Left renal pelvis (tissue), 4 donors: ENCODE measurements at regions not wholly inside any gene's neighbourhood (a gene's known extent, or its start where the extent isn't known, plus 50 kb on each side); places are given as distances from the start of the nearest gene placed in this dataset.

Source experiments
- DNase-seq, 4 donors: peaks; one replicate each; pipeline ENCODE4 v3.0.0-alpha.2; 2013; ENCODE audit warnings: low read depth in 4 of 4, low spot score in 3 of 4

DNA sequence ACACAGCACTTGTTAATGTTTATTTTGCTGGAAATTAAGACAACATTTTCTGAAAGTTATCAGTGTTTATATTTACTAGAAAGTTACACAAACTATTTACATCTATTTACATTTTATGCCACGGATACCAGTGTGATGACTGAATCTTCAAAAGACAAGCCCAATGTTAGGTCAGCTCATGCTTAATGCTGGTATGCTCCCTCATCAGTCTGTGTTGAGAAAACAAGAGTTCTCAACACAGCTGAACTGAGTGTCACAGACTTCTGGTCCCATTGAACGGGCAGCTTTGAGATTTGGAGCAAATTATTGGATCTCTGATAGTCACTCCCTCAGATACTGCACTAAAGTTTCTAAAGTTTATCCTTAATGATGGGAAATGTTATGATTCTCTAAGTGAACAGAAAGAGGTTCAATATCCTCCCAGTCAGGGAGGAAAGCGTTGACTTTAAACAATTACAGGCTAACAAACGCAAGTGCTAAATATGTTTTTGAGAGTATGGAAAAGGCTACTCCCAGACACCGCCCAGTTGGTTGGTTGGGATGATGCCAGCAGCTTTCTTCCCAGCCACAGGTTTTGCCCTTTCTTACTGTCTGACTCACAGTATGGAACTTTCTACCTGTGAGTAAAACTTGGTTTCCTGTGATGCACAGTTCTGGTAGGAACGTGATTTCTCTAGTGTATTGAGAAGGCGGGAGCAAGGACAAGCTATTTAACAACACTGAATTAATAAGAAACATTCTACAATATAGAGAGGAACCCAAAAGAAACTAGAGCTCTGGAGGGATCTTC, 1293.6 kb upstream of the TENM3 start:
- DNase-seq: no peak

DNA sequence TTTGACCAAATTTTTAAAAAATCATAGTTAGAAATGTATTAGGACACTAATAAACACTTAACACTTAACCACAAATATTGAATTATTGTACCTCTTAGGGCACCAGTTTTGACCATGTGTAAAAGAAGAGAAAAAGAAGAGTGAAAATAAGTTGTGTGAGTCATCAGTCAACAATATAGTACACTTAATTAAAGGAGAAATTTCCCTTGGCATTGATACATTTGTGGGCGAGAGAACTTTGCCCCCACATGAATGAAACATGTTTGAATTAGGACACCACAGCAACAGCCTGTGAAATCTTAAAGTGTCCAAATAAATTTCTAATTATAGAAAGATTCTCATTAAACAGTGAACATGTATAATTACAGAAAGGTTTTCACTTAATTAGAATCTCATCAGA, 1292.8 kb upstream of the TENM3 start:
- no peak for DNase-seq

DNA sequence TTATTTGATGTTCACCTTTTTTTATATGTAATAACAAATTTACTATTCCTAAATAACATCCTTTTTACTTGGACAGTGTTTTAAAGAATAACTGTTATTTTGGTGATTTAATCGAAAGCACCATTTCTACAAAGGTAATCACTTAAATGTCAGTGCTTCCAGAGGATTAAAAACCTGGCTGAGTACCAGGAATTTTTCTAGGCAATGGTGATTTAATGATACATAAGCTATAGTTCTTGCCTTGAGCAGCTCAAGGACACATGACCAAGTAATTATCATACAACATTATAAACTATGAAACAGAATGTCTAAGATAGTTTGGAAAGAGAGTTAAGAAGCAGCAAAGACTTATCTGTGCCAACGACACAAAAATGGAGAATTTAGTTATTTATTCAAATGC, 1291.9 kb upstream of the TENM3 start:
- no peak for DNase-seq

DNA sequence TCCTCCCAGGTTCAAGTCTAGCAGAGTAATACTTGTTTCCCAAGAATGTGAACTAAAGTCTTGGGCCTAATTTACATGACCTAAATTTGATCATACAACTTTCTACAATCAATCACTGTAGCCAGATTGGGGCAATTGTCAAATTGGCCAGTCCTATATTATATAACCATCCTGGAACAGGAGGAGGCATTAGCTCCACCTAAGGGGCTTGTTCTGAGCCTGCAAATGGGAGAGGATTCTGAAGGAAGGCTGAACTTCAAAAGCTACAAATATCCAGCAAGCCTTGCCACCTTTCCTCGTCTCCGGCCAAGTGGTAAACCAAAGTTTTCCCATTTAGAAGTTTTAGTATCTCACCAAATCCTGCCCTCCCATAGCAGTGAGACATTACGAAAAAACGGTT, 1289.6 kb upstream of the TENM3 start:
- no peak for DNase-seq

DNA sequence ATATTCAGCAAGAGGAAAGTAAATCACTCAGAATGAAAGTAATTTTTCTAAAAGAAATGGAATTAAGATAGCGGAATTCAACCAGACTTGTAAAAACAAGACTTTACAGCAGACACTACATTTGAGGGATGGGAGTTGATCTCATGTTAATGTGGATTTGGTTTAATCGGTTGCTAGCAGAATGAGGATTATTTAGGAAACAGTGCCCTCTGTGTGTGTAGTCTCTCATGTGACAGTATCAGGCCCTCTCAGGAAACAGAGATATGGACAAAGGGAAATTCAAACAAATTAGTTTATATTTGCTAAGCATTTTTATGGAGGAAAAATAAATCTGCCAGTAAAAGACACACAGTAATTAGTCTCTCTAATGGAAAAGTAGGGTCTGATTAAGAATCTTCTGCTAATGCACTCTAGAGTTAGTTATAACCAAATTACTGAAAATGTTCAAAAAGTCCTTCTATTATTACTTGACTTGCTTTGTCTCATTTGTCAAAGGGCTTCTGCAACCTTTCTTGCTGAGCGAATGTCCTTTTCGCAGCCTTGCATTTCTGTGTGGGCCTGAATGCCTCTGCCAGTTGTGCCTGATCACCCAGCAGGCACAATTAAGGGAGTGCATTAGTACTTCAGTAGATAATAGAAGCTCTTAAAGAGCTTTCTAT, 1282.3 kb upstream of the TENM3 start:
- DNase-seq: no peak

DNA sequence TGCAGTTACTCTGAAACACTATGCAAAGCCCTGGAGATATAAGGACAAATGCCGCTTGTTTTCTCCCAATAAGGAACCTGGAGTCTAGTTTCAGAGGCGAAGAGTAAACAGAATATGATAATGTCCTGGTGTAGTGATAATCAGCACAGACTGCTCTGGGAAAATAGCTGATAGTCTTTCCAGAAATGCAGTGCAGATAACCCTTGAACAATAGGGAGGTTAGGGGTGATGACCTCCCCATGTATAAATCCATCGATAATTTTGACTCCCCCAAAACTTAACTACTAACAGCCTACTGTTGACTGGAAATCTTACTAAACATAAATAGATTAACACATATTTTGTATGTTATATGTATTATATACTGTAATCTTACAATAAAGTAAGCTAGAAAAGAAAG, 1280.9 kb upstream of the TENM3 start:
- no peak for DNase-seq

DNA sequence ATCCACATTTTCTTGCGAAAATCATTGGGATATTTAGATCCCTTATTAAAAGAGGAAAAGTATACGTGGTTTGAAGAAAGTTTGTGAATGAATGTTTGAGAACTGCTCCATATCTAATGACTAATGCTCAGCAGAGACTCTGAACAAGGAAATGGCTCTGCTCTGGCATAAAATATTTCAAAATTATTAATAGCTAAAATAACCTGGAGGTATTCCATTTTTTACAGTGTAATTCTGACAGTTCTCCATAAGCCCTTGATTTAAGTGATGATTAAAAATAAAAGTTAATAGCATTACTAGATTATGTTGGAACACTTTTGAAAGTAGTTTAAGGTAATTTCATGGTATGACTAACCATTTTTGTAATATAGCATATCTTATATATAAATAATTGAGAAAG, 1276.9 kb upstream of the TENM3 start:
- no peak for DNase-seq

DNA sequence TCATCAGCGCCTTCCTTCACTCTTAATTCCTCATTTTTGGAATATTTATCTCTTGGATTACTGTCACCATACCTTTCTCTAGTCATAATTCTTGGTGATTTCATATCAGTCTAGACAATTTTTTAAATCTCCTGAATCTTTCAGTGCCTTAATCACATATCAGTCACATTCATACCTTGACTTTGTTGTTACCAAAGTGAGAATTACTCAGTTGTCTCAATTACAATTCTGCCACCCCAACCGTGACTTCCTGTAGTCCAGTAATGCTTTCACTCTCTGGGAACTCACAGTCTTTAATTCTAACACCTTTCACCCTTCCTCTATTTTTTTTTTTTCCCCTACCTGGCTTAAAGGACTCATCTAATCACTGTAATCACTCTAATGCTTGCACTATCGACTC, 1275.3 kb upstream of the TENM3 start:
- DNase-seq: no peak

DNA sequence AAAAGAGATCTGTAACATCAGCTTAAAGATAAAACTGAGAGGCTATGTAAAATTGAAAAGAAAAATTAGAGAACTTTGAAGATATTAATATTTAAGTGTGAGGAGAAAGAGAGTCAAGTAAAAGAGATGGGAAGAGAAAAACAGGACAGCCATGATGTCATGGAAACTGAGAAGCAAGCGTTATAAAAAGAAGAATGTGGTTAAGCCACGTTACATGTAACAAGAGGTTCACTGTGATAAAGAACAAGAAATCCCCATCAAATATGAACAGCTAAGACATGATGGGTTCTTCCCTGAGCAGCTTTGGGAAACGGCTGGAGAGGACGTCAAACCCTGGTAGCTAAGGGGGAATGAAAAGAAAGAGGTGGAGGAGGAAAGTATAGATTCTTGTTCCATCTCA, 1269.3 kb upstream of the TENM3 start:
- no peak for DNase-seq

DNA sequence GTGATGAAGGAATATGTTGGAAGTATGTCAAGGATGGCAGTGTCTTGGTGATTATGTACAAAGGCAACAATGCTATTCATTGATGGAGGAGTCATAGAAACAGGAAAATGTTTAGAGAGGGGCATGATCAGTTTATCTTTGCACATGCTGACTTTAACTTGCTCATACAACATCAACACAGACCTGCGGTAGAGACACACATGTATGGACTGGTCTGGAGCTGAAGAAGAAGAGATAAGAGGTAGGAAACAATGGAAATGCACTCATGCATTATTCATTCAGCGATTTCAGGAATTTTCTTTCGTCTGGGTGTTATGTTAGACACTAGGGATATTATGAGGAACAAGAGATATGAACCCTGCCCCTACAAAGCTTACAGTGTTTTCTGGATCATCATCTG, 1252.3 kb upstream of the TENM3 start:
- no peak for DNase-seq

DNA sequence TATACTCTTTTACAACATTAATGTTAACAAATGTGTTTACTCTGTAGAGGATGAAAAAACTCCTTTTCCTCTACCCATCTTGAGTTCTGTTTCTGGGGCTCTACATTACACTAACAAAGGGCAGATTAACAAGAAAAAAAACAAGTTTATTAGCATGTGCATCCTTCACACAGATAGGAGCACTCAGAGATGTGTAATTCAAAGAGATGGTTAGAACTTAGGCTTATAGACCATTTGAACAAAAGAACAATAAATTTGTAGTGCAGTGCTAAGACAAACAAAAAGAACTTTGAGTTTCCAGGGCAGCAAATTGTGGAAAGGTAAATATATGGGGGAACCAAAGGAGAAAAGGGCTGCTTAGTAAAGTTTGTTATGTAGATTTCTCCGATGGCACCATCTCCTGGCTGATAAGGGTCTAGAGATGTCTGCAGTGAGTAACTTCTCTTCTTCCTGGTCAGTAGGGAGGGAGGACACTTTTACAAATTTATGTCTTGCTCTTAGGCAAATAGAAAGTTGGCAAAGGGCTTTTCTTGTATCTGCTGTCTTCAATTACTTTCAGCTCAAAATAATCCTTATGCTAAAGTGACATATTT, 1249.9 kb upstream of the TENM3 start:
- DNase-seq: no peak

DNA sequence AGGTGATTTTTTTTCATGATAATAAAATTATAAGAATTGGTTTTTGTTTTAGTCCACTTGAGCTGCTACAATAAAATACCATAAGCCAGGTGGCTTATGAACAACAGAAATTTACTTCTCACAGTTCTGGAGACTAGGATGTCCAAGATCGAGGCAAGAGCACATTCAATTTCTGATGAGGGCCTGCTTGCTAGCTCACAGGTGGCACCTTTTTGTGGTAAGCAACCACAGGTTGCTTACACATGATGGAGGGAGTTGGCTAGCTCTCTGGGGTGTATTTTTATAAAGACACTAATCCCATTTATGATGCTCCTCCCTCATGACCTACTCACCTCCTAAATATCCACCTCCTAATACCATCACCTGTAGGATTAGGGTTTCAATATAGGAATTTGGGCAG, 1248.5 kb upstream of the TENM3 start:
- no peak for DNase-seq

DNA sequence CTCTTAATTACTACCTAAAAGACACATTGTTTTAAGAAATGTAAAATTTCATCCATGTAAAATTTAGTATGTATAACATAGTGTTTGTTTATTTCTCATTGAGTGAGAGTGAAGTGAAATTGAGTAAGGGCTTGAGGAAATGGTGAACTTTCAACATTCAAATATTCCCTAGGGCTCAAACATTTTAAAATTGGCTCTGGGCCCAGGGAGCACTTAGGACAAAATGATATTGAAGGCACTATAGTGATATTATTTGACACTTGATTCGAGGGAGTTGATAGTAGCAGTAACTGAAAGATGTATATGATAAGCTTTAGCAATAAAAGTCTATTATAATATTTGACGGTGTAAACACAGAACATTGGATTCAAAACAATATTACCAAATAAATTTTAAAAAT, 1244.0 kb upstream of the TENM3 start:
- DNase-seq: no peak

DNA sequence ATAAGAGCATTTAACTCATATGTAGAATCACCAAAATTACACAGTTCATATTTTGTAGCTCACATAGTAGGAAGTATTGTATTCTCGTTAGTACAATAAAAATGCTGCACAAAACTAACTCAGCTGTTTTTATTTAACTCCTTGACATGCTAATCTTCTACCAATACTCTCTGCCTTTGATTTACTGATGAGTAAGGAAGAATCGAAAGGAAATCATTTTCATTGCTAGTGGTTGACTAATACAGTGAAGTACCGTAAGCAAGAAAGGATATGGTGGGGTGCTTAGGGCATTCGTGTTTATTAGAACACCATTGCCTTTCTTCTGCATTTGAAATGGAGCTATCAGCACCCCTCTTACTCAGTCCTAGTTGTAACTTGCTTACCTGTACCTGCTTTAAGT, 1239.1 kb upstream of the TENM3 start:
- DNase-seq: no peak

DNA sequence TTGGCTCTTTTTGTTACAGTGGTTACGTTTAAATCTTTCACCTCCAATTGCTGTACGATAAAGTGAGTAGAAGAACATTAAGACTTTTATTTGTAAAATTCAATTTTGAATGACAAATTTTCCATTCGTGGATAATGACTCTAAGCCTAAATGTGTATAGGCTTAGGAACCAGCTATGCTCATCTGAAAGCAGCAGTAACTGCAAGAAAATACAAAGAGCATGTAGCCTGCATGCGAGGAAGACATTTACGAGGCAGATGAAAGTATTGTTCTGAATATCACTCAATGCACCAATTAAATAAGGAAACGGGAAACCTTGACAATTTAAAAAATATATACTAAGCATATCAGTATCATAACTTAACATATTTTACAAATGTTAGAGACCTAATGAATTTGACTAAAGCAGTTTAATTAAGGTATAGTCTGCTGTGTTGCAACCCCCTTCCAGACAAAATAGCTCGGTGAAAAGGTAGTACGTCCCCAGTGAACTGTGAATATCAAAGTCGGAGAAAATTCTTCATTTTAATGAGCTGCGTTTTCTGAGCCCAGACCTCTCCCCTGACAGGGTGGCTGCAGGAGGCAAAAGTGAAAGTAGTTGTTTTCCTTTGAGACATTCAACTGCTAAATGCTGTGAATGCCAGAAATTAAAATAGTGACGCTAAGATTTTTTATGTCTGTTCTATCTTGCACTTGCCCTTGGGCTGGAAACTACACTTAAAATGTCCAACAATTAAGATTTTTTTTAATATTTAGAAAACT, 1236.5 kb upstream of the TENM3 start:
- DNase-seq: no peak

DNA sequence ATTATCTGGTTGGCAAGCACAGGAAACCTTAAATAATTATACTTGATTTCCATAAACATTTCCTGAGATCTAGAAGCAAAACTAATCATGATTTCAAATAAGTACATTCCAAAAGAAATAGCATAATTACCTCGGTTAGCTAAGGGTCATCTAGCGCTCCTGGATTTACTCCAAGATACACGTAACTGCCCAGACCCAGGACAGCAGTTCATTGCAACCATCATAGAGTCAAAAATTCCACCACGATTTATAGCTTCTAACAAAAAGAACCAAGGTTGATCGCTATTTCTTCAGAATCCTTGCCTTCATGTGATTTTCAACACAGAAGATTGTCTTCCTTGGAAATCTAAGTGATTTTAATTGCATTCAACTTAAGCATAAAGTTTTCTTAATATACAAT, 1235.5 kb upstream of the TENM3 start:
- no peak for DNase-seq

DNA sequence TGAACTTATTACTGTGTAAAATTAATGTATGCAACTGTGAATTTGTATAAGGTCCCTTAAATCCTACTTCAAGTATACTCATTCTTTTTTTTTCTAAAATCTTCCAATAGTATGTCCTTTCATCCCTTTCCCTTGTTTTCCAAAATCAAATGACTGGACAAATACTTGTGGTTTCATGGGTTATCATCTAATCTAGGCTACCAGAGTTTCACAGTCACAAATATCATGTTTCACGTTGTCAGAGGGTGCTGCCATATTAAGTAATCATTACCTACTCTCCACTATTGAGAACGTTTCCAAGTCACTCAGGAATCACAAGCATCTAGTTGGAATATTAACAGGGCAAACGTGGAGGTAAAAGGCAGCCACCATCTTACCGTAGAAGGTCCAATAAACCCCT, 1235.0 kb upstream of the TENM3 start:
- no peak for DNase-seq

DNA sequence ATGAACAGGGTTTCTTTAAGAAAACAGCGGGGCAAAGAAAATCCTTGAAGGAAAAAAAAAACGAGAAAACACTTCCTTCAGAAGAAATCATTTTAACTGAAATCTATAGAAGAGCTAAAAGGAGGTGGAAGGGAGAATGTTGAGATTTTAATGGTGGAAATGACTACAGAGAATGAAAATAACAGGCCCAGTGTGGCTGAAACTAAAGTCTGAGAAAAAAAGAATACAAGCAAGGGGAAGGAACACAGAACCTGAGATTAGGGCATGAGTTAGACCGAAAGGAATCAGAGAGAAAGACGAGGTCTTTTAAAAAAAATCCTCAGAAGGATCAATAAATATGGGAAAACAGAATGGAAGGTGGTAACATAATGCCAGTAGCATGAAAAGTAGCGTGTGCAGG, 1230.0 kb upstream of the TENM3 start:
- DNase-seq: no peak

DNA sequence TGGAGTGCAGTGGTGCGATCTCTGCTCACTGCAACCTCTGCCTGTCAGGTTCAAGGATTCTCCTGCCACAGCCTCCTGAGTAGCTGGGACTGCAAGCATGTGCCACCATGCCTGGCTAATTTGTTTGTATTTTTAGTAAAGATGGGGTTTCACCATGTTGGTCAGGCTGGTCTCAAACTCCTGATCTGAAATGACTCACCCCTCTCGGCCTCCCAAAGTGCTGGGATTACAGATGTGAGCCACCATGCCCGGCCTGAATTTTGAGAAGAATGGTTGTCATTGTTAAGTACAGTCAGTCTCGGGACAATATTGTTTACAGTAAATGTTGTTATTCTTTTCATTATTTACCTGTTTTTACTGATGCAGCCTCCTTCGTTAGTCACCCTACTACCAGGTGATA, 1226.2 kb upstream of the TENM3 start:
- DNase-seq: no peak

DNA sequence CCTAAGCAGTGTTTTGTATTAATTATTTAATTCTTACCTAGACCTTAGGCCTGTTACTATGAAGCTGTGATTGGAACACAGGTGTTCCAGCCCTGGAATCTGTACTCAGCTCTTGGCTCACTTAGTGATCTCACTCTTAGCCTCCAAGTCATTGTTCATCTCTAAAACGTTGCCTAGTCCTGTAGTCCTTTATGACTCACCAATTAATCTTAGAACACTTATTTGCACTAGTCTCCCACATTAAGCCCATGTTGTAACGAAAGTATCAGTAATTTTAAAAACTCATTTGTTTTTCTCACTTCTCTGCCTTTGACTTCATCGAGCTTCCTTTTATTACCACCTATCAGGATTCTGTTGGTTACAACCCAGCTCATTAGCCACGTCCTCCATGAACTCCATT, 1224.7 kb upstream of the TENM3 start:
- DNase-seq: no peak

DNA sequence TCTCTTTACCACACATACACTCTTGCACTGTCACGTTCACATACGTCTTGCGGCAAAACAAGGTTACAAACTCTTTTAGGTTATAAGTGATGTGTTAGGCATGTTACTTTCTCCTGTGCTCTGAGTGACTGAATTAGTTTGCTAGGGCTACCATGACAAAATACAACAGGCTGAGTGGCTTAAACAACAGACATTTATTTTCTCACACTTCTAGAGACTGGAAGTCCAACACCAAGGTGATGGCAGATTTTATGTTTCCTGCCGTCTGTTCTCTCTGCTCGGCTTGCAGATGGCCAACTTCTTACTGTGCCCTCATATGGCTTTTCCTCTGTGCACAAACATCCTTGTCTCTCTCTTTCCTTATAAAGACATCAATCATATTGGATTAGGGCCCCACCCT, 1224.3 kb upstream of the TENM3 start:
- peak in 1 of 4 donors; percentile 15 for DNase-seq
